ENCODE measurements at regions not wholly inside any gene's neighbourhood (a gene's known extent, or its start where the extent isn't known, plus 50 kb on each side); places are given as distances from the start of the nearest gene placed in this dataset.

- peak overlapping the region; percentile 66 for H2AFZ ChIP-seq (ENCODE audit: low read length)
- no peaks in the 10 kb centered on the region for H3K27me3 ChIP-seq (ENCODE audit: control insufficient read depth, insufficient read depth, low read length)
- H3K9ac ChIP-seq (ENCODE audit: insufficient read depth, low read length) = no peak overlapping the region
- H3K9me3 ChIP-seq (ENCODE audit: control insufficient read depth, insufficient read depth, low read depth, low read length) = no peaks in the 10 kb centered on the region
- H3K27ac ChIP-seq (ENCODE audit: insufficient read depth, low read length) = no peak overlapping the region
- peak in 1 of 2 donors; percentile 59 for DNase-seq (ENCODE audit: low read depth in 2 of 2)
- no peaks in the 10 kb centered on the region for H3K36me3 ChIP-seq (ENCODE audit: control insufficient read depth, insufficient read depth, low read length)
- H3K4me1 ChIP-seq (ENCODE audit: control insufficient read depth, extremely low read depth, insufficient read depth, low read length) = no peaks in the 10 kb centered on the region
- no peaks in the 10 kb centered on the region for H4K20me1 ChIP-seq (ENCODE audit: control insufficient read depth, extremely low read depth, insufficient read depth, low read length)
- no peaks in the 10 kb centered on the region for H3K79me2 ChIP-seq (ENCODE audit: control insufficient read depth, insufficient read depth, low read length)
- peak overlapping the region; percentile 61 for H3K4me2 ChIP-seq (ENCODE audit: extremely low read depth, insufficient read depth, low read length)
- H3K4me3 ChIP-seq (replicated peaks in 1 of 4; ENCODE audit: control extremely low read depth in 1 of 4, insufficient read depth in 1 of 4, low read depth in 3 of 4, low read length in 4 of 4) = peak overlapping the region in 3 of 4 experiments; percentile 14 to 57 (median 47)
- TF ChIP-seq EZH2 (IDR thresholded peaks at IDR 0.05; ENCODE audit: low read length, missing control alignments) = no peak
Observed at GRCh38 chr2:40680547-40680946, 228.7 kb upstream of the SLC8A1 start.

- no peaks in the 10 kb centered on the region for H3K4me1 ChIP-seq (ENCODE audit: control insufficient read depth, extremely low read depth, insufficient read depth, low read length)
- no peaks in the 10 kb centered on the region for H3K9me3 ChIP-seq (ENCODE audit: control insufficient read depth, insufficient read depth, low read depth, low read length)
- H3K36me3 ChIP-seq (ENCODE audit: control insufficient read depth, insufficient read depth, low read length) = no peaks in the 10 kb centered on the region
- no peak overlapping the region for H2AFZ ChIP-seq (ENCODE audit: low read length)
- no peak overlapping the region for H3K4me3 ChIP-seq (replicated peaks in 1 of 4; ENCODE audit: control extremely low read depth in 1 of 4, insufficient read depth in 1 of 4, low read depth in 3 of 4, low read length in 4 of 4)
- no peaks in the 10 kb centered on the region for H3K27me3 ChIP-seq (ENCODE audit: control insufficient read depth, insufficient read depth, low read length)
- no peaks in the 10 kb centered on the region for H3K79me2 ChIP-seq (ENCODE audit: control insufficient read depth, insufficient read depth, low read length)
- DNase-seq (ENCODE audit: low read depth in 2 of 2) = no peak
- no peak overlapping the region for H3K9ac ChIP-seq (ENCODE audit: insufficient read depth, low read length)
- TF ChIP-seq EZH2 (IDR thresholded peaks at IDR 0.05; ENCODE audit: low read length, missing control alignments) (no peak), CTCF (conservative IDR thresholded peaks at IDR 0.05 in 1 of 2, IDR thresholded peaks at IDR 0.05 in 1 of 2; ENCODE audit: low read depth in 1 of 2, low read length in 2 of 2) (no peak)
- H3K4me2 ChIP-seq (ENCODE audit: extremely low read depth, insufficient read depth, low read length) = no peak overlapping the region
- no peaks in the 10 kb centered on the region for H4K20me1 ChIP-seq (ENCODE audit: control insufficient read depth, extremely low read depth, insufficient read depth, low read length)
- H3K27ac ChIP-seq (ENCODE audit: insufficient read depth, low read length) = no peak overlapping the region
Observed at GRCh38 chr2:40690036-40690435, 238.1 kb upstream of the SLC8A1 start.

- Histone ChIP-seq H3K4me1 (ENCODE audit: control insufficient read depth, extremely low read depth, insufficient read depth, low read length) (no peaks in the 10 kb centered on the region), H3K9ac (ENCODE audit: insufficient read depth, low read length) (no peak overlapping the region), H3K9me3 (ENCODE audit: control insufficient read depth, insufficient read depth, low read depth, low read length) (no peaks in the 10 kb centered on the region), H3K79me2 (ENCODE audit: control insufficient read depth, insufficient read depth, low read length) (no peaks in the 10 kb centered on the region), H3K27me3 (ENCODE audit: control insufficient read depth, insufficient read depth, low read length) (no peaks in the 10 kb centered on the region), H3K36me3 (ENCODE audit: control insufficient read depth, insufficient read depth, low read length) (no peaks in the 10 kb centered on the region), H2AFZ (ENCODE audit: low read length) (no peak overlapping the region), H4K20me1 (ENCODE audit: control insufficient read depth, extremely low read depth, insufficient read depth, low read length) (no peaks in the 10 kb centered on the region), H3K4me2 (ENCODE audit: extremely low read depth, insufficient read depth, low read length) (no peak overlapping the region), H3K4me3 (replicated peaks in 1 of 4; ENCODE audit: control extremely low read depth in 1 of 4, insufficient read depth in 1 of 4, low read depth in 3 of 4, low read length in 4 of 4) (no peak overlapping the region), H3K27ac (ENCODE audit: insufficient read depth, low read length) (no peak overlapping the region)
- no peak for DNase-seq (ENCODE audit: low read depth in 2 of 2)
- TF ChIP-seq CTCF (conservative IDR thresholded peaks at IDR 0.05 in 1 of 2, IDR thresholded peaks at IDR 0.05 in 1 of 2; ENCODE audit: low read depth in 1 of 2, low read length in 2 of 2) = no peak
- no peak for TF ChIP-seq EZH2 (IDR thresholded peaks at IDR 0.05; ENCODE audit: low read length, missing control alignments)
Observed at GRCh38 chr2:40690525-40690924, 238.6 kb upstream of the SLC8A1 start.

All from fibroblast of lung (primary cell).